GM23338 (cell line): ENCODE measurements at regions not wholly inside any gene's neighbourhood (a gene's known extent, or its start where the extent isn't known, plus 50 kb on each side); places are given as distances from the start of the nearest gene placed in this dataset.
A peak's percentile ranks its signal among the peaks of the same experiment; 100 is the strongest.

Experiments used
- ATAC-seq: fragments of 200-7000 bp; cut with Tn5 transposase; 3 replicates; pipeline ENCODE4 v1.9.1; 2020
- DNase-seq: peaks from one replicate; pipeline ENCODE4 v3.0.0-alpha.2; 2015; ENCODE audit warnings: low spot score
- H2AFZ ChIP-seq: fragments of 200-600 bp; sonication (generic); 2 replicates; pipeline ENCODE4 v1.8.0; 2016; ENCODE audit warnings: antibody characterized with exemption, mild to moderate bottlenecking, moderate library complexity
- H3F3A ChIP-seq: fragments of 200-600 bp; sonication (generic); replicated peaks from 2 replicates; pipeline ENCODE4 v1.8.0; 2017; ENCODE audit warnings: antibody characterized with exemption, mixed run types, low read depth
- H3K27ac ChIP-seq: fragments of 200-600 bp; sonication (generic); 2 replicates; pipeline ENCODE4 v1.6.1; 2016; ENCODE audit warnings: low read depth
- H3K27me3 ChIP-seq: fragments of 200-600 bp; sonication (generic); 2 replicates; pipeline ENCODE4 v1.8.0; 2016; ENCODE audit warnings: mild to moderate bottlenecking, mixed run types, moderate library complexity; ENCODE audit not compliant: insufficient read depth
- H3K36me3 ChIP-seq: fragments of 200-600 bp; sonication (generic); 2 replicates; pipeline ENCODE4 v1.8.0; 2016; ENCODE audit warnings: mild to moderate bottlenecking; ENCODE audit not compliant: insufficient read depth
- H3K4me1 ChIP-seq: fragments of 200-600 bp; sonication (generic); 2 replicates; pipeline ENCODE4 v1.8.0; 2016; ENCODE audit warnings: mild to moderate bottlenecking, moderate library complexity; ENCODE audit not compliant: insufficient read depth
- H3K4me2 ChIP-seq: fragments of 200-600 bp; sonication (generic); 2 replicates; pipeline ENCODE4 v1.7.1; 2017; ENCODE audit warnings: mixed run types
- H3K4me3 ChIP-seq: fragments of 200-600 bp; sonication (generic); 2 replicates; pipeline ENCODE4 v1.6.1; 2016; ENCODE audit warnings: mixed run types
- H3K79me2 ChIP-seq: fragments of 200-600 bp; sonication (generic); replicated peaks from 2 replicates; pipeline ENCODE4 v1.8.0; 2017; ENCODE audit warnings: mild to moderate bottlenecking; ENCODE audit not compliant: insufficient read depth
- H3K9me2 ChIP-seq: fragments of 200-600 bp; sonication (generic); 2 replicates; pipeline ENCODE4 v1.8.0; 2017; ENCODE audit not compliant: insufficient read depth
- H4K20me1 ChIP-seq: fragments of 200-600 bp; sonication (generic); replicated peaks from 2 replicates; pipeline ENCODE4 v1.8.0; 2017; ENCODE audit warnings: mild to moderate bottlenecking; ENCODE audit not compliant: insufficient read depth
- H3K27ac Mint-ChIP-seq: 2 replicates; pipeline ENCODE4 v1.8.0; 2020; ENCODE audit warnings: inconsistent platforms, mild to moderate bottlenecking, moderate library complexity, mixed read lengths
- H3K27me3 Mint-ChIP-seq: 3 replicates; pipeline ENCODE4 v1.8.0; 2022; ENCODE audit warnings: low read depth, mild to moderate bottlenecking, moderate library complexity, mixed read lengths, inconsistent platforms; ENCODE audit not compliant: insufficient read depth, poor library complexity
- H3K36me3 Mint-ChIP-seq: 3 replicates; pipeline ENCODE4 v1.8.0; 2021; ENCODE audit warnings: low read depth, mild to moderate bottlenecking, inconsistent platforms, moderate library complexity, mixed read lengths
- H3K4me1 Mint-ChIP-seq: 3 replicates; pipeline ENCODE4 v1.8.0; 2020; ENCODE audit warnings: mild to moderate bottlenecking, inconsistent platforms, mixed read lengths
- H3K4me3 Mint-ChIP-seq: 3 replicates; pipeline ENCODE4 v1.8.0; 2021; ENCODE audit warnings: moderate library complexity, mild to moderate bottlenecking, inconsistent platforms, mixed read lengths
- H3K9me3 Mint-ChIP-seq: 3 replicates; pipeline ENCODE4 v1.8.0; 2020; ENCODE audit warnings: moderate library complexity, mild to moderate bottlenecking, inconsistent platforms, mixed read lengths
- CREB1 ChIP-seq: fragments of 250-450 bp; sonication (Bioruptor Pico); IDR thresholded peaks from 2 replicates; pipeline ENCODE4 v1.5.0; 2020; ENCODE audit warnings: low read depth, mild to moderate bottlenecking, moderate library complexity
- CTCF ChIP-seq, 2 experiments: fragments of 200-600 bp in 1 of 2; sonication (generic) in 1 of 2; conservative IDR thresholded peaks; 2 replicates each; pipeline versions ENCODE4 v1.5.1 to v1.6.1; 2016 to 2017; ENCODE audit warnings: antibody characterized with exemption in 2 of 2, low read depth in 2 of 2, mild to moderate bottlenecking in 2 of 2, moderate library complexity in 1 of 2
- EZH2phosphoT487 ChIP-seq: fragments of 200-600 bp; sonication (generic); IDR thresholded peaks from one replicate; pipeline ENCODE4 v1.8.1; 2018; ENCODE audit warnings: antibody characterized with exemption; ENCODE audit not compliant: unreplicated experiment
- JUNB ChIP-seq: IDR thresholded peaks from one replicate; pipeline ENCODE4 v1.6.1; 2016; ENCODE audit warnings: antibody characterized with exemption; ENCODE audit not compliant: unreplicated experiment
- POLR2AphosphoS5 ChIP-seq: IDR thresholded peaks from 2 replicates; pipeline ENCODE4 v1.6.1; 2016; ENCODE audit warnings: antibody characterized with exemption, low read depth
- REST ChIP-seq: IDR thresholded peaks from one replicate; pipeline ENCODE4 v1.6.1; 2018; ENCODE audit warnings: antibody characterized with exemption; ENCODE audit not compliant: unreplicated experiment
- STAT1 ChIP-seq: IDR thresholded peaks from one replicate; pipeline ENCODE4 v1.6.1; 2016; ENCODE audit warnings: antibody characterized with exemption; ENCODE audit not compliant: unreplicated experiment
- ZNF114 ChIP-seq: fragments of 250-450 bp; sonication (Bioruptor Pico); IDR thresholded peaks from 2 replicates; pipeline ENCODE4 v1.5.0; 2020; ENCODE audit warnings: mild to moderate bottlenecking, moderate library complexity
- ZNF462 ChIP-seq: fragments of 250-450 bp; sonication (Bioruptor Pico); IDR thresholded peaks from 2 replicates; pipeline ENCODE4 v1.5.0; 2020; ENCODE audit warnings: mild to moderate bottlenecking, moderate library complexity

GRCh38 chr21:35219719-35220118, 170.6 kb upstream of the RUNX1 start (continued):
- no peak for TF ChIP-seq CTCF (conservative IDR thresholded peaks at IDR 0.05; ENCODE audit: low read depth in 2 of 2)

- Histone ChIP-seq H3K36me3 (no peaks in the 10 kb centered on the region), H4K20me1 (no peaks in the 10 kb centered on the region), H3K27ac (no peak overlapping the region), H3K4me2 (no peak overlapping the region), H3K4me3 (no peak overlapping the region), H2AFZ (no peak overlapping the region), H3K9me2 (peaks cover under 1% of the 10 kb centered on the region; the same call in 1 of the 2 replicates), H3K27me3 (no peaks in the 10 kb centered on the region), H3K79me2 (no peaks in the 10 kb centered on the region), H3F3A (no peaks in the 10 kb centered on the region), H3K4me1 (no peaks in the 10 kb centered on the region)
- Mint-ChIP-seq H3K4me3 (no peak overlapping the region), H3K27ac (no peak overlapping the region), H3K4me1 (no peaks in the 10 kb centered on the region), H3K36me3 (no peaks in the 10 kb centered on the region), H3K9me3 (no peaks in the 10 kb centered on the region), H3K27me3 (no peaks in the 10 kb centered on the region)
- ATAC-seq (no peak), DNase-seq (no peak)
- TF ChIP-seq STAT1 = no peak
Observed at GRCh38 chr21:35219291-35219690, 170.2 kb upstream of the RUNX1 start.

- Mint-ChIP-seq H3K36me3 (no peaks in the 10 kb centered on the region), H3K4me3 (no peak overlapping the region), H3K4me1 (no peaks in the 10 kb centered on the region), H3K27ac (no peak overlapping the region), H3K27me3 (no peaks in the 10 kb centered on the region), H3K9me3 (no peaks in the 10 kb centered on the region)
- H3K27ac ChIP-seq = no peak overlapping the region
- H3K9me2 ChIP-seq = peaks cover 10% of the 10 kb centered on the region
- no peak overlapping the region for H3K4me3 ChIP-seq
- no peak overlapping the region for H3K4me2 ChIP-seq
- H2AFZ ChIP-seq = no peak overlapping the region
- DNase-seq (peak; percentile 30), ATAC-seq (no peak)
- no peaks in the 10 kb centered on the region for H3F3A ChIP-seq
- H3K36me3 ChIP-seq = no peaks in the 10 kb centered on the region
- H4K20me1 ChIP-seq = no peaks in the 10 kb centered on the region
- H3K4me1 ChIP-seq = no peaks in the 10 kb centered on the region
- H3K79me2 ChIP-seq = no peaks in the 10 kb centered on the region
- H3K27me3 ChIP-seq = no peaks in the 10 kb centered on the region
- TF ChIP-seq ZNF114 (CRISPR knock-in tag) (no peak), JUNB (no peak), ZNF462 (no peak), POLR2AphosphoS5 (no peak), EZH2phosphoT487 (no peak), REST (no peak), CREB1 (CRISPR knock-in tag) (no peak)
Observed at GRCh38 chr21:35217504-35218060, 168.5 kb upstream of the RUNX1 start.
